ENCODE measurements at regions not wholly inside any gene's neighbourhood (a gene's known extent, or its start where the extent isn't known, plus 50 kb on each side); places are given as distances from the start of the nearest gene placed in this dataset.
"Not testable (repeated sequence)": the region's sequence is repeated elsewhere in the genome, so short reads cannot be mapped to it uniquely, and the experiment has no call there.

GRCh38 chr15:45869034-45869668, 234.3 kb downstream of the SQOR start:
- no peak for DNase-seq

GRCh38 chr15:45871121-45871855, 236.5 kb downstream of the SQOR start:
- no peak for DNase-seq

- DNase-seq = no peak
Observed at GRCh38 chr15:45873781-45874180, 239.0 kb downstream of the SQOR start.

GRCh38 chr15:45874566-45874965, 239.7 kb downstream of the SQOR start:
- DNase-seq = not testable (repeated sequence)

- no peak for DNase-seq
Observed at GRCh38 chr15:45884289-45884688, 249.5 kb downstream of the SQOR start.

- no peak for DNase-seq
Observed at GRCh38 chr15:45884755-45885445, 250.1 kb downstream of the SQOR start.

- DNase-seq = no peak
Observed at GRCh38 chr15:45885801-45886200, 251.0 kb downstream of the SQOR start.

- no peak for DNase-seq
Observed at GRCh38 chr15:45891766-45892165, 256.9 kb downstream of the SQOR start.

- DNase-seq = no peak
Observed at GRCh38 chr15:45892182-45892581, 257.4 kb downstream of the SQOR start.

GRCh38 chr15:45903283-45903682, 268.5 kb downstream of the SQOR start:
- no peak for DNase-seq

GRCh38 chr15:45904019-45904418, 269.2 kb downstream of the SQOR start:
- DNase-seq = no peak

GRCh38 chr15:45906230-45906629, 271.4 kb downstream of the SQOR start:
- DNase-seq = no peak

- no peak for DNase-seq
Observed at GRCh38 chr15:45910671-45911070, 275.8 kb downstream of the SQOR start.

GRCh38 chr15:45913451-45913850, 278.6 kb downstream of the SQOR start:
- no peak for DNase-seq

GRCh38 chr15:45914425-45914824, 279.6 kb downstream of the SQOR start:
- no peak for DNase-seq

- no peak for DNase-seq
Observed at GRCh38 chr15:45918839-45919238, 284.0 kb downstream of the SQOR start.

GRCh38 chr15:45919806-45920205, 285.0 kb downstream of the SQOR start:
- no peak for DNase-seq

- DNase-seq = no peak
Observed at GRCh38 chr15:45921376-45921775, 286.5 kb downstream of the SQOR start.

- DNase-seq = no peak
Observed at GRCh38 chr15:45921978-45922377, 287.1 kb downstream of the SQOR start.

- DNase-seq = no peak
Observed at GRCh38 chr15:45941367-45941766, 306.5 kb downstream of the SQOR start.

GRCh38 chr15:45943240-45943639, 308.4 kb downstream of the SQOR start:
- DNase-seq = no peak

- DNase-seq = no peak
Observed at GRCh38 chr15:45946111-45946510, 311.3 kb downstream of the SQOR start.

- DNase-seq = no peak
Observed at GRCh38 chr15:45948181-45948621, 313.4 kb downstream of the SQOR start.

GRCh38 chr15:45958924-45959323, 324.1 kb downstream of the SQOR start:
- DNase-seq = no peak

All from NCI-H1105 (cell line).